ENCODE measurements at regions not wholly inside any gene's neighbourhood (a gene's known extent, or its start where the extent isn't known, plus 50 kb on each side); places are given as distances from the start of the nearest gene placed in this dataset.

GRCh38 chr4:8672486-8672885 is 79.9 kb downstream of the CPZ start:
- ChIA-PET CTCF (ENCODE audit: partially characterized antibody) (interaction anchor here (1.4 kb wide), 1 partner anchor 15 kb away, joined by 3 read pairs; no protein-coding TSS in a partner anchor), POLR2A (ENCODE audit: partially characterized antibody) (no interaction called here)
- Histone ChIP-seq H3K79me1 (ENCODE audit: low read depth, low read length) (no peaks in the 10 kb centered on the region), H3K36me3 (ENCODE audit: control insufficient read depth in 2 of 4, insufficient read depth in 4 of 4, low read length in 3 of 4) (no peaks in the 10 kb centered on the region), H3K4me1 (replicated peaks in 1 of 4; ENCODE audit: control insufficient read depth in 3 of 4, insufficient read depth in 4 of 4, low read length in 3 of 4) (no peaks in the 10 kb centered on the region), H3K9me3 (ENCODE audit: insufficient read depth in 2 of 2, low read depth in 1 of 2, low read length in 1 of 2) (no peaks in the 10 kb centered on the region), H2AK5ac (ENCODE audit: low read depth, low read length) (no peak overlapping the region), H2AFZ (ENCODE audit: low read length) (no peak overlapping the region), H2BK15ac (ENCODE audit: low read length) (no peak overlapping the region), H4K8ac (ENCODE audit: extremely low read depth, insufficient read depth, low read length) (no peak overlapping the region; the same call in 1 of the 2 replicates), H3K4me3 (ENCODE audit: extremely low read depth in 1 of 4, insufficient read depth in 2 of 4, low read depth in 3 of 4, low read length in 4 of 4) (no peak overlapping the region), H3K4me2 (ENCODE audit: insufficient read depth in 1 of 2, low read depth in 2 of 2, low read length in 2 of 2) (no peak overlapping the region), H3K79me2 (ENCODE audit: control insufficient read depth in 1 of 2, insufficient read depth in 2 of 2, low read length in 2 of 2) (no peaks in the 10 kb centered on the region), H2BK120ac (replicated peaks; ENCODE audit: low read depth, low read length) (no peak overlapping the region), H4K20me1 (replicated peaks in 1 of 2; ENCODE audit: control insufficient read depth in 1 of 2, insufficient read depth in 2 of 2, low read length in 2 of 2) (no peaks in the 10 kb centered on the region), H3K9ac (replicated peaks in 1 of 4; ENCODE audit: extremely low read depth in 1 of 4, low read depth in 3 of 4, low read length in 3 of 4) (no peak overlapping the region), H3K56ac (replicated peaks; ENCODE audit: insufficient read length, low read depth, low read length) (no peak overlapping the region), H3K27me3 (replicated peaks in 1 of 4; ENCODE audit: control insufficient read depth in 3 of 4, extremely low read depth in 1 of 4, insufficient read depth in 3 of 4, low read length in 3 of 4) (peaks cover 0 to 2% (median 2%) of the 10 kb centered on the region in 4 experiments; a peak in 3 of 7 replicates), H4K91ac (replicated peaks; ENCODE audit: insufficient read length, low read length) (no peak overlapping the region), H2BK5ac (ENCODE audit: low read depth, low read length) (no peak overlapping the region), H4K5ac (ENCODE audit: insufficient read length, low read depth, low read length) (no peak overlapping the region), H3K14ac (ENCODE audit: insufficient read length) (no peak overlapping the region), H3K23me2 (ENCODE audit: low read depth, low read length) (no peaks in the 10 kb centered on the region), H2BK20ac (ENCODE audit: low read length) (no peak overlapping the region), H3K4ac (replicated peaks; ENCODE audit: insufficient read length, low read depth, low read length) (no peak overlapping the region), H2BK12ac (ENCODE audit: low read depth, low read length) (no peak overlapping the region), H3K27ac (ENCODE audit: low read depth, low read length) (no peak overlapping the region), H3K23ac (ENCODE audit: insufficient read length) (no peak overlapping the region), H3K18ac (ENCODE audit: extremely low read depth, low read length) (no peak overlapping the region)
- WGBS, 2 experiments (ENCODE audit: extremely low coverage in 1 of 2, insufficient coverage in 1 of 2, insufficient read length in 1 of 2, insufficient replicate concordance in 2 of 2, low coverage in 1 of 2, low lambda C conversion rate in 2 of 2, missing lambda C conversion rate in 1 of 2), result 82% methylated on average over 9 of the region's 9 CpGs; no CpG with 5 or more reads in 1 of the 2 experiments
- no peak for DNase-seq (ENCODE audit: low read depth in 1 of 2, low spot score in 2 of 2)
- no peak for TF ChIP-seq HDAC6 (IDR thresholded peaks at IDR 0.05; ENCODE audit: low read depth, low read length)
- TF ChIP-seq SIX5 (IDR thresholded peaks at IDR 0.05; ENCODE audit: low read depth, low read length), result no peak
- no peak for TF ChIP-seq SP2 (IDR thresholded peaks at IDR 0.05; ENCODE audit: low read length)
- no peak for TF ChIP-seq SRF (IDR thresholded peaks at IDR 0.05; ENCODE audit: low read depth, low read length)
- TF ChIP-seq ATF3 (IDR thresholded peaks at IDR 0.05; ENCODE audit: insufficient read depth, low read depth, low read length), result no peak
- TF ChIP-seq, protein P1, sequence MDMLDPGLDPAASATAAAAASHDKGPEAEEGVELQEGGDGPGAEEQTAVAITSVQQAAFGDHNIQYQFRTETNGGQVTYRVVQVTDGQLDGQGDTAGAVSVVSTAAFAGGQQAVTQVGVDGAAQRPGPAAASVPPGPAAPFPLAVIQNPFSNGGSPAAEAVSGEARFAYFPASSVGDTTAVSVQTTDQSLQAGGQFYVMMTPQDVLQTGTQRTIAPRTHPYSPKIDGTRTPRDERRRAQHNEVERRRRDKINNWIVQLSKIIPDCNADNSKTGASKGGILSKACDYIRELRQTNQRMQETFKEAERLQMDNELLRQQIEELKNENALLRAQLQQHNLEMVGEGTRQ (IDR thresholded peaks at IDR 0.05; ENCODE audit: low read length), result no peak
- no peak for TF ChIP-seq SIRT6 (IDR thresholded peaks at IDR 0.05; ENCODE audit: low read length)
- no peak for TF ChIP-seq TAF7 (optimal IDR thresholded peaks at IDR 0.05; ENCODE audit: borderline replicate concordance, low read depth, low read length)
- no peak for TF ChIP-seq BCL11A (IDR thresholded peaks at IDR 0.05; ENCODE audit: low read depth in 2 of 2, low read length in 2 of 2)
- FAIRE-seq, result no peak

Data from H1 (cell line).